ENCODE measurements at regions not wholly inside any gene's neighbourhood (a gene's known extent, or its start where the extent isn't known, plus 50 kb on each side); places are given as distances from the start of the nearest gene placed in this dataset.

DNA sequence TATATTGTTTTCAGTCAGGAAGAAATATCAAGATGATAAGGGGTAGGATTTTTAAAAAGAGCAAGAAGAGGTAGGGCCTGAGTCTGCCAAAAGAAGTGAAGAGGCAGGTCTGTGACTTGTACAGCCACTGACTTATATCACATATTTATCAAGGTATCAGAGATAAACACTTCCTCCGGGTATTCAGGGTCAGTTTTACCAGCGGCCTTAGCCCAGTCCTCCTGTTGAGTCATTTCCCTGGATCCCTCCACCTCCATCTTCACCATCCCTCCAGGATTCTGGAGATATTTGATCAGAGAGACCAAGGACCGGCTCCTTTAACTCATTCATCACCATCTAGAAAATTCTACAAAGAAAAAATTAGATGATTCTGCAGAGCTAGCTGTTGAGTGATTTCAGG lies 375.7 kb upstream of the TUSC1 start:
- no peaks in the 10 kb centered on the region for H3K27me3 ChIP-seq (ENCODE audit: insufficient read depth, low read depth)
- no peak overlapping the region for H3K4me3 ChIP-seq (IDR thresholded peaks at IDR 0.05; ENCODE audit: insufficient read depth, low read depth, low read length)
- no peaks in the 10 kb centered on the region for H4K20me1 ChIP-seq (ENCODE audit: insufficient read depth)
- no peak overlapping the region for H3K9ac ChIP-seq
- H2AFZ ChIP-seq (ENCODE audit: low read depth) = no peak overlapping the region
- TF ChIP-seq, protein P1, sequence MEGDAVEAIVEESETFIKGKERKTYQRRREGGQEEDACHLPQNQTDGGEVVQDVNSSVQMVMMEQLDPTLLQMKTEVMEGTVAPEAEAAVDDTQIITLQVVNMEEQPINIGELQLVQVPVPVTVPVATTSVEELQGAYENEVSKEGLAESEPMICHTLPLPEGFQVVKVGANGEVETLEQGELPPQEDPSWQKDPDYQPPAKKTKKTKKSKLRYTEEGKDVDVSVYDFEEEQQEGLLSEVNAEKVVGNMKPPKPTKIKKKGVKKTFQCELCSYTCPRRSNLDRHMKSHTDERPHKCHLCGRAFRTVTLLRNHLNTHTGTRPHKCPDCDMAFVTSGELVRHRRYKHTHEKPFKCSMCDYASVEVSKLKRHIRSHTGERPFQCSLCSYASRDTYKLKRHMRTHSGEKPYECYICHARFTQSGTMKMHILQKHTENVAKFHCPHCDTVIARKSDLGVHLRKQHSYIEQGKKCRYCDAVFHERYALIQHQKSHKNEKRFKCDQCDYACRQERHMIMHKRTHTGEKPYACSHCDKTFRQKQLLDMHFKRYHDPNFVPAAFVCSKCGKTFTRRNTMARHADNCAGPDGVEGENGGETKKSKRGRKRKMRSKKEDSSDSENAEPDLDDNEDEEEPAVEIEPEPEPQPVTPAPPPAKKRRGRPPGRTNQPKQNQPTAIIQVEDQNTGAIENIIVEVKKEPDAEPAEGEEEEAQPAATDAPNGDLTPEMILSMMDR (conservative IDR thresholded peaks at IDR 0.05; ENCODE audit: low read depth, low read length) = no peak
- no peaks in the 10 kb centered on the region for H3K4me1 ChIP-seq (ENCODE audit: low read depth, poor library complexity, severe bottlenecking)
- no peaks in the 10 kb centered on the region for H3K79me2 ChIP-seq (ENCODE audit: insufficient read depth, low read depth)
- H3K4me2 ChIP-seq = no peak overlapping the region
- no peak overlapping the region for H3K27ac ChIP-seq
- H3K36me3 ChIP-seq (ENCODE audit: insufficient read depth) = no peaks in the 10 kb centered on the region

DNA sequence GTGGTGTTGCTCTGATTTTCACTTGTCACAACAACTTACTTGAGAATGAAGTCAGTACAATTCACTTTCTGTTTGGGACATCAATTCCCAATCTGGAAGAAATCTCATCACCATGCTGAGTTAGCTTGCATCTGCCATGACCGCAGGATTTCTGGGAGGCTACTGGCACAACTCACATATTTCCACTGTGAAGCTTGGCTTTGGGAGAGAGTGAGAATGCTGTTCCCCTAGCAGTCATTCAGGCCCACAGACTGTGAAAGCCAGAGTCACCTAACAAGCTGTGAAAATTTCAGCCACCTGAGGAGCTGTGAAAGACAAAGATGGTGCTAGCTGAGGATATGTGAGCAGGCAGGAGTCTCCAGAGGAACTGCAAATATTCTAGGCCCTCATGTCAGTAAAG lies 365.2 kb upstream of the TUSC1 start:
- H4K20me1 ChIP-seq (ENCODE audit: insufficient read depth) = no peaks in the 10 kb centered on the region
- no peaks in the 10 kb centered on the region for H3K79me2 ChIP-seq (ENCODE audit: insufficient read depth, low read depth)
- H3K4me1 ChIP-seq (ENCODE audit: low read depth, poor library complexity, severe bottlenecking) = no peaks in the 10 kb centered on the region
- TF ChIP-seq, protein P1 (conservative IDR thresholded peaks at IDR 0.05; ENCODE audit: low read depth, low read length) = no peak
- no peaks in the 10 kb centered on the region for H3K27me3 ChIP-seq (ENCODE audit: insufficient read depth, low read depth)
- H3K27ac ChIP-seq = no peak overlapping the region
- no peak overlapping the region for H3K4me2 ChIP-seq
- H3K4me3 ChIP-seq (IDR thresholded peaks at IDR 0.05; ENCODE audit: insufficient read depth, low read depth, low read length) = no peak overlapping the region
- H2AFZ ChIP-seq (ENCODE audit: low read depth) = no peak overlapping the region
- H3K9ac ChIP-seq = no peak overlapping the region
- H3K36me3 ChIP-seq (ENCODE audit: insufficient read depth) = no peaks in the 10 kb centered on the region

- H2AFZ ChIP-seq (ENCODE audit: low read depth) = no peak overlapping the region
- H3K4me2 ChIP-seq = no peak overlapping the region
- no peak overlapping the region for H3K9ac ChIP-seq
- no peaks in the 10 kb centered on the region for H3K36me3 ChIP-seq (ENCODE audit: insufficient read depth)
- TF ChIP-seq, protein P1 (conservative IDR thresholded peaks at IDR 0.05; ENCODE audit: low read depth, low read length) = no peak
- no peaks in the 10 kb centered on the region for H3K27me3 ChIP-seq (ENCODE audit: insufficient read depth, low read depth)
- no peaks in the 10 kb centered on the region for H4K20me1 ChIP-seq (ENCODE audit: insufficient read depth)
- no peak overlapping the region for H3K4me3 ChIP-seq (IDR thresholded peaks at IDR 0.05; ENCODE audit: insufficient read depth, low read depth, low read length)
- H3K4me1 ChIP-seq (ENCODE audit: low read depth, poor library complexity, severe bottlenecking) = no peaks in the 10 kb centered on the region
- H3K79me2 ChIP-seq (ENCODE audit: insufficient read depth, low read depth) = no peaks in the 10 kb centered on the region
- H3K27ac ChIP-seq = no peak overlapping the region
Measured at GRCh38 chr9:26034786-26035185, 356.5 kb upstream of the TUSC1 start.

- Histone ChIP-seq H3K27me3 (ENCODE audit: insufficient read depth, low read depth) (no peaks in the 10 kb centered on the region), H3K9ac (no peak overlapping the region), H3K36me3 (ENCODE audit: insufficient read depth) (no peaks in the 10 kb centered on the region), H3K4me3 (IDR thresholded peaks at IDR 0.05; ENCODE audit: insufficient read depth, low read depth, low read length) (no peak overlapping the region), H3K4me2 (no peak overlapping the region), H3K4me1 (ENCODE audit: low read depth, poor library complexity, severe bottlenecking) (no peaks in the 10 kb centered on the region), H3K27ac (no peak overlapping the region), H4K20me1 (ENCODE audit: insufficient read depth) (no peaks in the 10 kb centered on the region), H2AFZ (ENCODE audit: low read depth) (no peak overlapping the region), H3K79me2 (ENCODE audit: insufficient read depth, low read depth) (no peaks in the 10 kb centered on the region)
- TF ChIP-seq, protein P1 (conservative IDR thresholded peaks at IDR 0.05; ENCODE audit: low read depth, low read length) = no peak
Measured at GRCh38 chr9:26033336-26033735, 355.1 kb upstream of the TUSC1 start.

All from KMS-11 (cell line).